B cell (primary cell): ENCODE measurements at regions not wholly inside any gene's neighbourhood (a gene's known extent, or its start where the extent isn't known, plus 50 kb on each side); places are given as distances from the start of the nearest gene placed in this dataset.

Source experiments
- ATAC-seq: fragments of 200-7000 bp; cut with Tn5 transposase; one replicate; pipeline ENCODE4 v1.10.0; 2021; ENCODE audit warnings: low read depth, mild to moderate bottlenecking, moderate number of reproducible peaks, moderate library complexity
- CTCF ChIA-PET: fragments of 350-600 bp; sonication (Branson Sonifier 250); formaldehyde crosslinking; loops from one replicate; lab custom pipeline; 2021; ENCODE audit warnings: antibody characterized with exemption, inconsistent platforms; lab: Charles Lee
- POLR2A ChIA-PET: fragments of 350-600 bp; sonication (Branson Sonifier 250); formaldehyde crosslinking; loops from one replicate; lab custom pipeline; 2021; ENCODE audit warnings: antibody characterized with exemption; lab: Charles Lee
- DNase-seq: peaks from one replicate; pipeline ENCODE4 v3.0.0; 2013
- H2AFZ ChIP-seq: 2 replicates; pipeline ENCODE4 v1.6.1; 2012; ENCODE audit warnings: mild to moderate bottlenecking, low read depth, low read length; ENCODE audit not compliant: insufficient read depth, poor library complexity, severe bottlenecking
- H3K27ac ChIP-seq, 2 donors: 1 replicate in 1 of 2; 2 replicates in 1 of 2; pipeline ENCODE4 v1.5.1; 2012 to 2013; ENCODE audit warnings: low read length in 2 of 2, mild to moderate bottlenecking in 2 of 2, moderate library complexity in 1 of 2
- H3K27me3 ChIP-seq, 4 experiments: fragments of 200-600 bp in 1 of 4; sonication (generic) in 1 of 4; replicated peaks in 1 of 4; 1 replicate in 2 of 4; 2 replicates in 2 of 4; pipeline versions ENCODE4 v1.6.1 to v1.7.0; 2013 to 2016; ENCODE audit warnings: low read length in 3 of 4, mild to moderate bottlenecking in 2 of 4, mixed read lengths in 1 of 4, moderate library complexity in 1 of 4; ENCODE audit not compliant: insufficient read depth in 4 of 4, control insufficient read depth in 3 of 4; ENCODE audit errors: control extremely low read depth in 1 of 4
- H3K36me3 ChIP-seq, 2 experiments: replicated peaks in 1 of 2; 1 replicate in 1 of 2; 2 replicates in 1 of 2; pipeline versions ENCODE4 v1.6.1 to v1.7.1; 2013; ENCODE audit warnings: low read length in 1 of 2; ENCODE audit not compliant: insufficient read depth in 2 of 2, control insufficient read depth in 1 of 2; ENCODE audit errors: control extremely low read depth in 1 of 2, extremely low read depth in 1 of 2
- H3K4me1 ChIP-seq, 2 donors: fragments of 200-600 bp in 1 of 2; sonication (generic) in 1 of 2; 1 replicate in 1 of 2; 2 replicates in 1 of 2; pipeline versions ENCODE4 v1.5.1 to v1.6.1; 2013 to 2017; ENCODE audit warnings: low read length in 2 of 2; ENCODE audit not compliant: control insufficient read depth in 2 of 2, insufficient read depth in 2 of 2
- H3K4me2 ChIP-seq: replicated peaks from 2 replicates; pipeline ENCODE3; 2012; ENCODE audit warnings: mild to moderate bottlenecking, low read depth, low read length; ENCODE audit not compliant: poor library complexity, severe bottlenecking
- H3K4me3 ChIP-seq, 5 experiments: fragments of 200-600 bp in 1 of 5; sonication (generic) in 1 of 5; 1 replicate in 3 of 5; 2 replicates in 2 of 5; pipeline versions ENCODE4 v1.5.1 to v1.7.0; 2011 to 2016; ENCODE audit warnings: low read length in 4 of 5, mild to moderate bottlenecking in 4 of 5, low read depth in 2 of 5, control low read depth in 1 of 5, moderate library complexity in 1 of 5; ENCODE audit not compliant: insufficient read depth in 1 of 5; ENCODE audit errors: control extremely low read depth in 1 of 5, extremely low read depth in 1 of 5
- H3K79me2 ChIP-seq: fragments of 200-600 bp; sonication (generic); one replicate; pipeline ENCODE4 v1.6.0; 2016; ENCODE audit warnings: low read length; ENCODE audit not compliant: control insufficient read depth, insufficient read depth
- H3K9ac ChIP-seq: fragments of 200-600 bp; sonication (generic); 2 replicates; pipeline ENCODE4 v1.6.1; 2017; ENCODE audit warnings: mild to moderate bottlenecking, low read length, moderate library complexity
- H3K9me3 ChIP-seq, 3 donors: one replicate each; pipeline versions ENCODE4 v1.6.1 to v1.7.1; 2013; ENCODE audit warnings: low read length in 2 of 3; ENCODE audit not compliant: control insufficient read depth in 2 of 3, insufficient read depth in 1 of 3; ENCODE audit errors: control extremely low read depth in 1 of 3
- H4K20me1 ChIP-seq: 2 replicates; pipeline ENCODE4 v1.6.0; 2012; ENCODE audit warnings: mild to moderate bottlenecking, low read length; ENCODE audit not compliant: insufficient read depth, control insufficient read depth, poor library complexity, severe bottlenecking
- H3K27ac Mint-ChIP-seq: one replicate; pipeline ENCODE4 v1.8.0; 2021; ENCODE audit warnings: mixed read lengths
- H3K27me3 Mint-ChIP-seq: one replicate; pipeline ENCODE4 v1.8.0; 2021; ENCODE audit warnings: mixed read lengths
- H3K4me1 Mint-ChIP-seq: one replicate; pipeline ENCODE4 v1.8.0; 2021; ENCODE audit warnings: mixed read lengths
- H3K4me3 Mint-ChIP-seq: one replicate; pipeline ENCODE4 v1.8.0; 2021; ENCODE audit warnings: mixed read lengths
- H3K9me3 Mint-ChIP-seq: one replicate; pipeline ENCODE4 v1.8.0; 2022; ENCODE audit warnings: mixed read lengths; ENCODE audit not compliant: insufficient read depth
- CTCF ChIP-seq: fragments of 200-600 bp; IDR thresholded peaks from one replicate; pipeline ENCODE4 v1.8.0; 2022; ENCODE audit warnings: antibody characterized with exemption, mild to moderate bottlenecking
- EZH2 ChIP-seq: IDR thresholded peaks from 2 replicates; pipeline ENCODE4 v1.6.1; 2012; ENCODE audit warnings: borderline replicate concordance, low read depth, mild to moderate bottlenecking, moderate library complexity, low read length; ENCODE audit not compliant: insufficient read depth, poor library complexity, severe bottlenecking
- WGBS: methylation state at CpG from one replicate; pipeline ENCODE4 v1.1.5; 2013; ENCODE audit warnings: missing lambda C conversion rate; ENCODE audit not compliant: insufficient coverage; 5-methylcytosine and 5-hydroxymethylcytosine counted together
- intact Hi-C: fragments of 100-400 bp; cut with micrococcal nuclease; formaldehyde crosslinking; loops from one replicate; pipeline ENCODE4 v1.10.0; 2022

GRCh38 chr1:56034222-56034621 lies 545.1 kb downstream of the PLPP3 start:
- ChIA-PET POLR2A (no interaction called here), CTCF (no interaction called here)
- DNase-seq (no peak), ATAC-seq (no peak)
- no peaks in the 10 kb centered on the region for H3K4me1 Mint-ChIP-seq
- Histone ChIP-seq H3K79me2 (no peaks in the 10 kb centered on the region), H3K4me3 (no peak overlapping the region), H3K36me3 (no peaks in the 10 kb centered on the region), H3K4me1 (no peaks in the 10 kb centered on the region), H4K20me1 (no peaks in the 10 kb centered on the region), H2AFZ (no peak overlapping the region), H3K9ac (no peak overlapping the region), H3K4me2 (no peak overlapping the region), H3K9me3 (no peaks in the 10 kb centered on the region), H3K27ac (no peak overlapping the region), H3K27me3 (peaks cover 0 to 2% (median 0%) of the 10 kb centered on the region in 4 experiments)
- H3K27me3 Mint-ChIP-seq = peaks cover 25% of the 10 kb centered on the region
- no peaks in the 10 kb centered on the region for H3K9me3 Mint-ChIP-seq
- no peak for TF ChIP-seq CTCF
- TF ChIP-seq EZH2 = no peak
- no peak overlapping the region for H3K27ac Mint-ChIP-seq
- H3K4me3 Mint-ChIP-seq = no peak overlapping the region
- intact Hi-C loops = no loop called here

GRCh38 chr1:56033321-56034037 lies 545.9 kb downstream of the PLPP3 start:
- H3K4me3 ChIP-seq = no peak overlapping the region
- no peak overlapping the region for H3K27ac ChIP-seq
- no peak overlapping the region for H3K4me3 Mint-ChIP-seq
- H3K27ac Mint-ChIP-seq = no peak overlapping the region
- H3K27me3 Mint-ChIP-seq = peaks cover 20% of the 10 kb centered on the region
- TF ChIP-seq CTCF (no peak), EZH2 (no peak)
- no peaks in the 10 kb centered on the region for H3K9me3 ChIP-seq
- intact Hi-C loops = no loop called here
- WGBS = 100% methylated on average over 1 of the region's 3 CpGs
- H2AFZ ChIP-seq = no peak overlapping the region
- no peak overlapping the region for H3K4me2 ChIP-seq
- CTCF ChIA-PET = no interaction called here
- peaks cover 0 to 2% (median under 1%) of the 10 kb centered on the region in 4 experiments for H3K27me3 ChIP-seq
- no peaks in the 10 kb centered on the region for H3K36me3 ChIP-seq
- H4K20me1 ChIP-seq = no peaks in the 10 kb centered on the region
- ATAC-seq (no peak), DNase-seq (no peak)
- no peaks in the 10 kb centered on the region for H3K79me2 ChIP-seq
- POLR2A ChIA-PET = no interaction called here
- no peaks in the 10 kb centered on the region for H3K9me3 Mint-ChIP-seq
- H3K4me1 ChIP-seq = no peaks in the 10 kb centered on the region
- no peak overlapping the region for H3K9ac ChIP-seq
- H3K4me1 Mint-ChIP-seq = no peaks in the 10 kb centered on the region
